ENCODE measurements at regions not wholly inside any gene's neighbourhood (a gene's known extent, or its start where the extent isn't known, plus 50 kb on each side); places are given as distances from the start of the nearest gene placed in this dataset.

DNA sequence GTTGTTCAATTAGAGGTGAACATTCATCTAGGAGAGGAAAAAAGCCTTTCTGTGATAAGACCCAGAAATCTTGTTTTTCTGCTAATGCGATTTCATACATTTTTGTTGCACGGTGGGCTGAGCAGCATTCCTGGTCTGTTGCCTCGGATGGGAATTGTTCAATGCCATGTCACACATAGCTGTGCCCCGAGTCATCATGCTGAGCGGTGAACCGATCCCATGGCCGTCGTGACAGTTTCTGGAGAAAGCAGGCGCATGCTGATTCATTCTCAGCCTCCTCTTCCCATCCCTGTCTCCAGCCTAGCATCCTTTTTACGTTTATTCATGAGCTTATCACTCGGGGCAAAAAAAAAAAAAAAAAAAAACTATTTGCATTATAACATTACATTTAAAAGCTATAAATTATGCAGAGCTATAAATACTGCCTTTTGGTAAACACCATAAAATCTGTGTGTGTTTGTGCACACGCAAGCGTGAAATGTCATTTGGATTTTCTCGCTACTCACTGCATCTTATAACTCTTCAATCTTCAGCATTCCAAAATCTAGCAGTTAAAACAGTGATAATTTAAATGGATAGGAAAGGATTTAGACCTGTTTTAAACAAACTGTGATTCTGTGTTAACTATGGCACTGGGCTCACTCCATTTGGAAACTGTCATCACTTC lies 58.9 kb upstream of the IFNGR1 start:
- TF ChIP-seq, protein P1, sequence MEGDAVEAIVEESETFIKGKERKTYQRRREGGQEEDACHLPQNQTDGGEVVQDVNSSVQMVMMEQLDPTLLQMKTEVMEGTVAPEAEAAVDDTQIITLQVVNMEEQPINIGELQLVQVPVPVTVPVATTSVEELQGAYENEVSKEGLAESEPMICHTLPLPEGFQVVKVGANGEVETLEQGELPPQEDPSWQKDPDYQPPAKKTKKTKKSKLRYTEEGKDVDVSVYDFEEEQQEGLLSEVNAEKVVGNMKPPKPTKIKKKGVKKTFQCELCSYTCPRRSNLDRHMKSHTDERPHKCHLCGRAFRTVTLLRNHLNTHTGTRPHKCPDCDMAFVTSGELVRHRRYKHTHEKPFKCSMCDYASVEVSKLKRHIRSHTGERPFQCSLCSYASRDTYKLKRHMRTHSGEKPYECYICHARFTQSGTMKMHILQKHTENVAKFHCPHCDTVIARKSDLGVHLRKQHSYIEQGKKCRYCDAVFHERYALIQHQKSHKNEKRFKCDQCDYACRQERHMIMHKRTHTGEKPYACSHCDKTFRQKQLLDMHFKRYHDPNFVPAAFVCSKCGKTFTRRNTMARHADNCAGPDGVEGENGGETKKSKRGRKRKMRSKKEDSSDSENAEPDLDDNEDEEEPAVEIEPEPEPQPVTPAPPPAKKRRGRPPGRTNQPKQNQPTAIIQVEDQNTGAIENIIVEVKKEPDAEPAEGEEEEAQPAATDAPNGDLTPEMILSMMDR (conservative IDR thresholded peaks at IDR 0.05 in 1 of 2, IDR thresholded peaks at IDR 0.05 in 1 of 2; ENCODE audit: extremely low read depth in 1 of 2, insufficient read depth in 1 of 2, low read depth in 1 of 2, low read length in 2 of 2): no peak
- no peak for TF ChIP-seq EZH2 (IDR thresholded peaks at IDR 0.05; ENCODE audit: borderline replicate concordance, low read length)
